GM19463 (cell line): ENCODE measurements at regions not wholly inside any gene's neighbourhood (a gene's known extent, or its start where the extent isn't known, plus 50 kb on each side); places are given as distances from the start of the nearest gene placed in this dataset.

Experiments
- ATAC-seq: cut with Tn5 transposase; IDR thresholded peaks from one replicate; pipeline ENCODE4 v1.9.1; 2021; ENCODE audit warnings: mild to moderate bottlenecking, moderate library complexity; ENCODE audit not compliant: unreplicated experiment

DNA sequence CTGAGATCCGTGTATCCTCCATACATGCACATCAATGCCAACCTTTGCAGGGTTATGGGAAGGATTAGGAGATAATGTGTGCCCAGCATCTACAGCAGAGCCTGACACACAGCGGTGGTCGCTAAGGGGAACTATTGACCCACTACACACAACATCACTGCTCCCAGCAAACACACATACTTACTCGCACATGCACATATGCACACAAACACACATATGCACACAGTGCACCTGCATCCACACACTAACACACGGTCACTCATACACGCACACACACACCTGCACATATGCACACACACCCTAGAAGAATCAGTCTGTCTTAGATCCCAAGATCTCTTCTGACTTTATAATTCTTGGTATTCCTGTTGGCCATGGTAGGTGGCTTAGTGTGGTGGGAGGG, 118.3 kb downstream of the GYPC start:
- ATAC-seq: no peak

GRCh38 chr2:126774761-126775160, 118.8 kb downstream of the GYPC start:
- no peak for ATAC-seq

DNA sequence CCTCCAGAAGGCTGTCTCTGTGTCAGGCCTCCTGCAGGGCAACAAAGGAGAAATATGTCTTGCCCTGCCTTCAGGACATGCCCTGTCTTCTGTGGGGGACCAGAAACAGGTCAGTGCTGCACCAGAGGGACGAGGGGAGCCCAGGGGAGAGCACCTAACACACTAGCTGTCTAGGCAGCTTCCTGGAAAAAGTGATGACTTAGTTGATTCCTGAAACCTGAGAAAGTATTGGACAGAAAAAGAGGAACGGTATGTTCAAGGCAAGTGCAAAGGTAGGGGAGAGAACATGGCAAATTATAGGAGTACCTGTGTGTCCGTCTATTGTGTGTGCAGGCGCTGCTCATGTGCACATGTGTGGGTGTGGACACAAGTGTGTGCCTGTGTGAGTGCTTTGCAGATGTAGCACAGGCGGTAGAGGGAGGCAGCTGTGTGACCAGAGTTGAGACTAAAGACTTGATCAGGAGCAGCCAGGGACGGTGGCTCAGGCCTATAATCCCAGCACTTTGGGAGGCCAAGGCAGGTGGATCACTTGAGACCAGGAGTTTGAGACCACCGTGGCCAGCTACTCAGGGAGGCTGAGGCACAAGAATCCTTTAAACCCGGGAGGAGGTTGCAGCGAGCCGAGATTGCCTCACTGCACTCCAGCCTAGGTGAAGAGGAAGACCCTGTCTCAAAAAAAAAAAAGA, 119.5 kb downstream of the GYPC start:
- no peak for ATAC-seq

DNA sequence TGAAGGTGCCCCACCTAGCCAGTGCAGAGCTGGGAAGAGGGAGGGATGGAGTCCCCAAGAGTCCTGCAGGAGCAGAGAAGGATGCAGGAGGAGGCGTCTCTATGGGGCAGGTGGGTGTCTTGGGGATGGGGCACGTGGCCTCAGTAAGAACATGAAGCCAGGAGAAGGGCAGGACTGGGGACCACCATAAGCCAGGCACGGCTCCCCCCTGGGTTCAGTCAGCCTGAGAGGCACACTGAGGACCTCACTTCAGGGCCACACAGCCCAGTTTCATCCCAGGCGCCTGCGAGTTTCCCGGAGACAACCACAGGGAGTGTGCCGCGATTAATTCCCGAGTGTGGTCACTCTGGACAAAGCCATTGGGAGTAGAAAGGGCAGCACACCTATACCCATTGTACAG, 120.3 kb downstream of the GYPC start:
- peak; percentile 2 for ATAC-seq

DNA sequence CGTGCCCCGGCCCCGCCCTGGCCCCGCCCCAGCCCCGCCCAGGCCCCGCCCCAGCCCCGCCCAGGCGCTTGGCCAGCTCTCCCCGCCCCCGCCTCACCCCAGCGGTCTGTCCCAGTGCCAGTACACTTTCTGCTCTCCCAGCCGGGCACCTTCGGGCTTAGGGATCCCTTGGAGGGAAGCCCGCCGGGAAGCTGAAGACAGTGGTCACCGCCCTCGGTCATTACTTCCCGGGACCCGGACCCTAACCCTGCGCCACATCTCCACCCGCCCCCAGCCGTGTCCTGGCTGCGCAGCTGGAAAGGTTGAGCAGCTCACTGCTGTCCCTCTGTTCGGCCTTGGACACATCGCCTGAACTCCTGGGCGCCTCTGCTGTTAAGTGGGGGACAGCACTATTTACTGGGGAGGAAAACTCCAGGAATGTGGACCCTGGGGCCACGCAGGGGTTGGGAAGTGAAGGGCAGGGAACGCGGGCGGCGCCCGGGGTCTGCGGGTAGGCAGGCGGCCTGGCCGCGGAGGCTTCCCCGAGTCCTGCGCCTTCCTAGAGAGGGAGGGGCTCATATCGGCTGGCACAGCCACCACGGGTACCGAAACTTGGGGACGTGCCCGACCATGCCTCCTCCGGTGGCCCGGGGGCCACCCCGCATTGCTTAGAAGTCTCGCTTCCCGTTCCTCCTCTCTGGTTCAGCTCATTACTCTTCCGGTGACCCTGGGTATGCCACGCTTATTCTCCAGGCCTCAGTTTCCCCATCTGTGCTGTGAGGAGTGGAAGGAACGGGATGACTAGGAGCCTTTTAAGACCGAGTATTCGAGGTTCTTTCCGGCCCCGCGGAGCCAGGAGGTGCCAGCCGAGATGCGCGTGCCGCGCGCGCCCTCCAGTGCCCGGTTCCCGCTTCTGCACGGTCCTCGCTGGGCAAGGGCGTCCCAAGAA, 121.0 kb downstream of the GYPC start:
- ATAC-seq: peak; percentile 87

GRCh38 chr2:126777620-126777978, 121.1 kb upstream of the TEX51 start:
- ATAC-seq: peak; percentile 2

GRCh38 chr2:126778561-126779501, 119.9 kb upstream of the TEX51 start:
- ATAC-seq: no peak

- no peak for ATAC-seq
Observed at GRCh38 chr2:126781206-126781605, 117.5 kb upstream of the TEX51 start.

- ATAC-seq: no peak
Observed at GRCh38 chr2:126781806-126782205, 116.9 kb upstream of the TEX51 start.

DNA sequence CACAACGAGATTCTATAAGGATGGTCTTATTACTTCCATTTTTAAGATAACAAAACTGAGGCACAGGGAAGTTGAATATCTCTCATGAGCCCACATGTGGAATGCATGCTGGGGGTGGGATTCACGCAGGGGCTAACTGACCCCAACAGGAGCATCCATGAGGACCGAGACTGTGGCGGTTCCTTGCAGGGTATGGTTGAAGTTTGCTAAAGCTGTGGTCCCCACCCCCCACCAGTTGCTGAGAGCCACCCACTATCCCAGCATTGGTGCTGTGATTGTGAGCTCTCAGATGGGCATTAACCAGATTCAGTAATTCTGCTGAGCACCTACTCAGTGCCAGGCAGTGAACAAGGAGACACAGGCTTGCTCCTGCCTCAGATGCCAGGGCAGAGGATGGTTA, 116.0 kb upstream of the TEX51 start:
- no peak for ATAC-seq

DNA sequence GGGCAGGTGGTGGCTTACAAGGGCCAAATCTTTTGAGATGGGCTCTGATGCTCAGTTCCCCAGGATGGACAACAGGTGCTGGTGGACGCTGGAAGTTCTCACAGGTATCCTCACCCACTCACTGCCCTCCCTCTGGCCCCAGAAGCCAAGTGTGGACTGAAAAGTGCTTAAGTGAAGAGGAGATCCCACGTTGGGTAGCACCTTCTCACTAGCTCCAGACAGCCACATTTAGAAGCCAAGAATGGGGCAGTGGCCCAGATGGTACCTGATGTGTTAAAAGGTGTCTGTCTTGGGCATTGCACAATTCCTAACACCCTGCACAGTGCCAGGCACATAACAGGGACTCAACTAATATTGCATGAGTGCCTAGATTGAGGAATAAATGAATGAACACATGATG, 115.3 kb upstream of the TEX51 start:
- ATAC-seq: no peak

GRCh38 chr2:126784045-126784444, 114.6 kb upstream of the TEX51 start:
- no peak for ATAC-seq

GRCh38 chr2:126784621-126785020, 114.1 kb upstream of the TEX51 start:
- ATAC-seq: no peak

DNA sequence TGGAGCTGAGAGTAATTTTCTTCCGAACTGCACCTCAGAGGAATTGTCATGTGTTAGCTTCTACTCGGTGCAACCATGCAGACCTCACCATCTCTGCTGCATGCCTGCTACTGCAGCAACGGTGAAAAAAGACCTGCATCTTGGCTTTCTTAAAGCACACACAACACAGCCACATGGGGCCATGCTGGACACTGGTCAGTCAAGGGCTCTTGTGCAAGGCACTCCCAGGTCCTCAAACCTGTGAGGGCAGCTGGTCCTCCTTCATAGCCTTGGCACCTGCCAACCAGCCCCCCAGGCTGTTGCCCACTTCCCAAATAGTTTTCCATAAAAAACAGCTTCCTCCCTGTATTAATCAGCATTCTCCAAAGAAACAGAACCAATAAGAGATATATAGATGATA, 113.5 kb upstream of the TEX51 start:
- no peak for ATAC-seq

DNA sequence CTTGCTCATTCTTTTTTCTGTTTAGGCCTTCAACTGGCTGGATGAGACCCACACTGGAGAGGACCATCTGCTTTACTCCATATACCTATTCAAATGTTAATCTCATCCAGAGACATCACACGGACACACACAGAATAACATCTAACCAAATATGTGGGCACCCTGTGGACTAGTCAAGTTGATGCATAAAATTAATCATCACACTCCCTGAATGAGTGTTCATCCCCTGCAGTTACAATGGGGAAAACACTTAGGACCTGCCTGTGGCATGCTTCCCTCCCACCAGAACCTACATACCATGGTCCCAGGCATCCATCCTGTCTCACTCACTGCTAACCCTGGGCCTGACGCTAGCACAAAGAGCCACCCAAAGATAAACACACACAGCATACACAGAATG, 112.8 kb upstream of the TEX51 start:
- ATAC-seq: no peak

GRCh38 chr2:126786765-126787164, 111.9 kb upstream of the TEX51 start:
- no peak for ATAC-seq

- ATAC-seq: no peak
Observed at GRCh38 chr2:126787289-126787688, 111.4 kb upstream of the TEX51 start.

- ATAC-seq: no peak
Observed at GRCh38 chr2:126788113-126788512, 110.6 kb upstream of the TEX51 start.

- ATAC-seq: no peak
Observed at GRCh38 chr2:126788652-126789051, 110.0 kb upstream of the TEX51 start.

DNA sequence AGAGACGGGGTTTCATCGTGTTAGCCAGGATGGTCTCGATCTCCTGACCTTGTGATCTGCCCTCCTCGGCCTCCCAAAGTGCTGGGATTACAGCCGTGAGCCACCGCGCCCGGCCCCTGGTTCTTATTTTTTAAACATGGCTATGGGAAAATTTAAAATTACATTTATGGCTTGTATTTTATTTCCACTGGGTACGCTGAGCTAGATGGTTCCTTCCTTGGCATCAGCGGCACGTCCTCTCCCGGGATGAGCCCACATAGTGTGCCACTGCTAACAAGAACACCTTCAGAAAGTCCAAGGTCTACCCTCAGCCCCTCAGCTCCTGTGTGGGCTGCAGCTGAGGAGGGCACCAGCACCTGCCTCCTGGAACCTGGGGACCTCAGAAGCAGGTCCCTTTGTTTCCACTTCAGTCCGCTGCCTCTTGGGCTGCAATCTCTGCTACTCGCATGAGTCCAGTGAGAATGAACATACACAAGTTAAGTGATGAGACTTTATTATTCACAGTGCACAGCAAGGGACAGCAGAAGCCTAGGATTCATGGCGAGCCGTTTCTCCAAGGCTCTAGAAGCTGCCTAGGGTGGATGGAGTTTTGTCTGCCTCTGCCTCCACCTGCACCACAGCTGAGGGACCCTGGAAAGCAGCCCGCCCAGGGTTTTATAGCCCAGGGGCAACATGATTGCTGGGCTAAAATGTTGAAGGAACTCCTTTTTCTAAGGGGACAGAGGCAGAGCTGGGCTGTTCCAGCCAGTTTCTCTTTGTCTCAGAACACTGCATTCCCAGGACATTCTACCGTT, 107.5 kb upstream of the TEX51 start:
- no peak for ATAC-seq
